ENCODE measurements at regions not wholly inside any gene's neighbourhood (a gene's known extent, or its start where the extent isn't known, plus 50 kb on each side); places are given as distances from the start of the nearest gene placed in this dataset.

DNA sequence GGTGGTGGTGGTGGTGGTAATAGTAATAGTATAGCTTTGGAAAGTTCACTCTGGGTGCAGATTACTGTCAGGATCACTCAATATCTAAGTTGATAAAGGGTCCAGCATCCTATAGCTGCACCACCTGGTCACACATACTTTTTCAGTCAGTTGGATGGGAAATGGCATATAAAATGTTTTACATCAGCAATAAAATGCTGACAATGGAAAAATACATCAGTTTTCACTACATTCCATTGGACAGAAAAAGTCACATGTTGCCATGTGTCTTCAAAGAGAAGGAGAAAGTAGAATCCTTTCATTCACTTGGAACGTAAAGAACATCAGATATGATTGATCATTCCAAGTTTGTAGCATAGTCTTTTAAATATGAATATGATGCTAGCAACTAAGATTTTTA, 481.4 kb downstream of the SLITRK6 start:
- Histone ChIP-seq H3K27ac (no peak overlapping the region), H3K4me3 (no peak overlapping the region), H3K36me3 (no peaks in the 10 kb centered on the region), H3K4me1 (ENCODE audit: control insufficient read depth in 1 of 2, low read depth in 2 of 2) (no peaks in the 10 kb centered on the region), H3K27me3 (replicated peaks; ENCODE audit: insufficient read depth) (no peaks in the 10 kb centered on the region), H3K9me3 (no peaks in the 10 kb centered on the region)
- ATAC-seq (ENCODE audit: insufficient number of reproducible peaks, low FRiP score, low read depth) (no peak), DNase-seq (ENCODE audit: low spot score) (no peak)
- TF ChIP-seq, protein P1, sequence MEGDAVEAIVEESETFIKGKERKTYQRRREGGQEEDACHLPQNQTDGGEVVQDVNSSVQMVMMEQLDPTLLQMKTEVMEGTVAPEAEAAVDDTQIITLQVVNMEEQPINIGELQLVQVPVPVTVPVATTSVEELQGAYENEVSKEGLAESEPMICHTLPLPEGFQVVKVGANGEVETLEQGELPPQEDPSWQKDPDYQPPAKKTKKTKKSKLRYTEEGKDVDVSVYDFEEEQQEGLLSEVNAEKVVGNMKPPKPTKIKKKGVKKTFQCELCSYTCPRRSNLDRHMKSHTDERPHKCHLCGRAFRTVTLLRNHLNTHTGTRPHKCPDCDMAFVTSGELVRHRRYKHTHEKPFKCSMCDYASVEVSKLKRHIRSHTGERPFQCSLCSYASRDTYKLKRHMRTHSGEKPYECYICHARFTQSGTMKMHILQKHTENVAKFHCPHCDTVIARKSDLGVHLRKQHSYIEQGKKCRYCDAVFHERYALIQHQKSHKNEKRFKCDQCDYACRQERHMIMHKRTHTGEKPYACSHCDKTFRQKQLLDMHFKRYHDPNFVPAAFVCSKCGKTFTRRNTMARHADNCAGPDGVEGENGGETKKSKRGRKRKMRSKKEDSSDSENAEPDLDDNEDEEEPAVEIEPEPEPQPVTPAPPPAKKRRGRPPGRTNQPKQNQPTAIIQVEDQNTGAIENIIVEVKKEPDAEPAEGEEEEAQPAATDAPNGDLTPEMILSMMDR (IDR thresholded peaks at IDR 0.05): no peak

DNA sequence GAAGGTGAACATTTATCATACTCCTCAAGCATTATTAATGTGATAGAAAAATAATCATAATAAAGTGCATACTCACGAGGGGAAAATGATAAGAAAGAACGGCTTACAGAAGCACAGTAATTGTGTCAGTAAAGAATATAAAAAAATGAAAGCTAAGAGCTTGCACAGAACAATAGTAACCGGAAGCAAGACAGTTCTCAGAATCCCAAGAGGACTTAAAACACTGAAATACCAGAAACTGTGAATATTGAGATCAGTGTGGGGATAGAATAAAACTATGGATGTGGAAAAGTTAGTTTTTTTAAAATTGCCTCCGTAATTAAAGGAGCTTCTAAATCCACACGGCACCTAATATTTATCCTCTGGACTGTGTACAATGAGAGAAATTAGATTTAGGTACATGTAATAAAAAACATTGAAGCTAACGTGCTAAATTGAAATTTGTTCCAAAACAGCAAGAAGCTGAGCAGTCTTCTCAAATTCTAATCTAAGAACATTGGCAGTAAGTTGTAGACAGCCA, 482.7 kb downstream of the SLITRK6 start:
- ATAC-seq (ENCODE audit: insufficient number of reproducible peaks, low FRiP score, low read depth) (no peak), DNase-seq (ENCODE audit: low spot score) (no peak)
- no peak overlapping the region for H3K27ac ChIP-seq
- TF ChIP-seq, protein P1 (IDR thresholded peaks at IDR 0.05): no peak
- H3K36me3 ChIP-seq: no peaks in the 10 kb centered on the region
- no peaks in the 10 kb centered on the region for H3K9me3 ChIP-seq
- H3K4me3 ChIP-seq: no peak overlapping the region
- no peaks in the 10 kb centered on the region for H3K27me3 ChIP-seq (replicated peaks; ENCODE audit: insufficient read depth)
- H3K4me1 ChIP-seq (ENCODE audit: control insufficient read depth in 1 of 2, low read depth in 2 of 2): no peaks in the 10 kb centered on the region

DNA sequence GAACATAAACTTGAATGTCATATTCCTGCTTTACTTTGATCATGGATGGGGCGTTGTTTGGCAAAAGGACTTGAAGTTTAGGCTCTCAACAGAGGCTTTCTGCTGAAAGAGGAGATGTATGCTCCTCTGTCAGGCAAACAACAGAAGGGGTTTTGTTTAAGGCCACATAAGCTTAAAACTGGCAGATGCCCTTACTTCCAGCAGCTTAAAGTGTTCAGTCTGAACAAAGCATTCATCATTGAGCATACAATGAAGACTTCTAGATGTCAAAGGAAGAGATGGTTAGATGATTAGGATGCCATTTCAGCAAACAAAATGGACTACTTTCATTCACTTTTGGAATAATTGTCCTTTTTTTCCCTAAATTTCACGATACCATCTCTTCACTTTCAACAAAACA, 484.5 kb downstream of the SLITRK6 start:
- TF ChIP-seq, protein P1 (IDR thresholded peaks at IDR 0.05): no peak
- Histone ChIP-seq H3K27me3 (replicated peaks; ENCODE audit: insufficient read depth) (no peaks in the 10 kb centered on the region), H3K4me3 (no peak overlapping the region), H3K9me3 (no peaks in the 10 kb centered on the region), H3K36me3 (no peaks in the 10 kb centered on the region), H3K4me1 (ENCODE audit: control insufficient read depth in 1 of 2, low read depth in 2 of 2) (no peaks in the 10 kb centered on the region), H3K27ac (no peak overlapping the region)
- ATAC-seq (ENCODE audit: insufficient number of reproducible peaks, low FRiP score, low read depth): no peak
- DNase-seq (ENCODE audit: low spot score): no peak

DNA sequence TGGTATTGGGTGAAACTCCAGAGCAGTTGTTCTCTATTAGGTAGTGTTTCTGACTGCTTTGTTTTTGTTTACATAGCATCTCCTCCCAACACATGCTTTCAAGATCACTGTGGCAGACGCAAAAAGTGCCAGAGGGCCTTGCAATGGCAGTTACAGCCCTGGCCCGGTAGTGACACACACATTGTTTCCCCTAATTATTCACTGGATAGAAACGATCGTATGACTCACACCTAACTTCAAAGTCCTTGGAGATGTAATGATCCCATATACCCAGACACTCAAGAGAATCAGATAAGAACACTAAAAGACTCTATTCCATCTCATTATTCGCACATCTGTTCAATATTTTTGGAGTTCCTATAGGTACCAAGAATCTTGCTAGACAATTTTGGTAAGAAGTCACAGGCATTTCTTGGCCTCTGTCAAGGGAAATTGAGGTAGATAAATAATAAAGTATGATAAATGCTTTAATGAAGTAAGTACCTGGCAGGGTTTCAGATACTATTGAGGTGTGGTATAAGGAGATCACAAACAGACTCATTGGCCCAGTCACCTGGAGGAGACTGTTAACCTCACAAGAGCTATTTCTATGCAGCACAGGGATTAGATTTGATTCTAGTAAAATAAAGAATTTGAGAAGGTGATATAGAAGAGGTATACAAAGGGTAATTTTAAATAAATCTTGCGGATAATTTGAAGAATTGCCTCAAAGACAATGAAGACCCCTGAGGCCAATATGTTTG, 485.3 kb downstream of the SLITRK6 start:
- H3K9me3 ChIP-seq: no peaks in the 10 kb centered on the region
- no peaks in the 10 kb centered on the region for H3K27me3 ChIP-seq (replicated peaks; ENCODE audit: insufficient read depth)
- H3K4me3 ChIP-seq: no peak overlapping the region
- no peaks in the 10 kb centered on the region for H3K36me3 ChIP-seq
- TF ChIP-seq, protein P1 (IDR thresholded peaks at IDR 0.05): no peak
- no peak for ATAC-seq (ENCODE audit: insufficient number of reproducible peaks, low FRiP score, low read depth)
- no peak overlapping the region for H3K27ac ChIP-seq
- no peaks in the 10 kb centered on the region for H3K4me1 ChIP-seq (ENCODE audit: control insufficient read depth in 1 of 2, low read depth in 2 of 2)
- no peak for DNase-seq (ENCODE audit: low spot score)

DNA sequence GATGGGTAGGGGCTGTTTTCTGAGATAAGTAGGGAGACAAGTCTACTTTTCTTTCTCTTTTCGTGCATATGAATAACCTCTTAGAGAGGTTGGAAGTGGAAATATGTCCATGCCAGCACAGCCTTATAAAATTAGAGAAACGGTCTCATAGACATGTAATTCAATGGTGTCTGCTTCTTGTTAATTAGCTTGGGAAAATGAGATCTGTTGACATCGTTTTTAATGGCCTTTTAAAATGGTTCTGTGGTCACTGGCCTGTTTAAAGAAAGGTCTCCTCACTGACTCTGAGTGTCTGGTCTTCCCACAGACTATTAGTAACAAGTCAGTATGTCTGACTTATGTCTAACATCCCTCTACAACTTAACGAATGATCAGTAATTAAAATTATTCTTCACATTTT, 487.1 kb downstream of the SLITRK6 start:
- no peak overlapping the region for H3K4me3 ChIP-seq
- no peak for ATAC-seq (ENCODE audit: insufficient number of reproducible peaks, low FRiP score, low read depth)
- TF ChIP-seq, protein P1 (IDR thresholded peaks at IDR 0.05): no peak
- H3K36me3 ChIP-seq: no peaks in the 10 kb centered on the region
- no peak for DNase-seq (ENCODE audit: low spot score)
- H3K9me3 ChIP-seq: no peaks in the 10 kb centered on the region
- H3K27me3 ChIP-seq (replicated peaks; ENCODE audit: insufficient read depth): no peaks in the 10 kb centered on the region
- H3K4me1 ChIP-seq (ENCODE audit: control insufficient read depth in 1 of 2, low read depth in 2 of 2): no peaks in the 10 kb centered on the region
- H3K27ac ChIP-seq: no peak overlapping the region
